ENCODE measurements at regions not wholly inside any gene's neighbourhood (a gene's known extent, or its start where the extent isn't known, plus 50 kb on each side); places are given as distances from the start of the nearest gene placed in this dataset.
"Not testable (repeated sequence)": the region's sequence is repeated elsewhere in the genome, so short reads cannot be mapped to it uniquely, and the experiment has no call there.

- DNase-seq (ENCODE audit: low spot score) = no peak
- Mint-ChIP-seq H3K36me3 (ENCODE audit: low read depth) (no peaks in the 10 kb centered on the region), H3K4me3 (ENCODE audit: low read depth) (no peak overlapping the region), H3K27me3 (ENCODE audit: low read depth) (peaks cover 14% of the 10 kb centered on the region), H3K27ac (no peak overlapping the region), H3K9me3 (no peaks in the 10 kb centered on the region), H3K4me1 (ENCODE audit: low read depth) (peaks cover 10% of the 10 kb centered on the region)
- intact Hi-C loops (cut with micrococcal nuclease) = no loop called here
Measured at GRCh38 chr10:114872519-114873087, 51.0 kb downstream of the FHIP2A start.

- no peak overlapping the region for H3K27ac Mint-ChIP-seq
- no peaks in the 10 kb centered on the region for H3K36me3 Mint-ChIP-seq (ENCODE audit: low read depth)
- no peak overlapping the region for H3K4me3 Mint-ChIP-seq (ENCODE audit: low read depth)
- no peaks in the 10 kb centered on the region for H3K9me3 Mint-ChIP-seq
- peaks cover 20% of the 10 kb centered on the region for H3K27me3 Mint-ChIP-seq (ENCODE audit: low read depth)
- peaks cover 19% of the 10 kb centered on the region for H3K4me1 Mint-ChIP-seq (ENCODE audit: low read depth)
- intact Hi-C loops (cut with micrococcal nuclease) = loop anchor here (5.0 kb wide), 2 partner anchors 57 to 177 kb away; no protein-coding TSS in a partner anchor
- DNase-seq (ENCODE audit: low spot score) = no peak
Measured at GRCh38 chr10:114874827-114875411, 53.3 kb downstream of the FHIP2A start.

GRCh38 chr10:114875590-114876081, 54.1 kb downstream of the FHIP2A start:
- not testable (repeated sequence) for DNase-seq (ENCODE audit: low spot score); H3K27ac Mint-ChIP-seq; H3K36me3 Mint-ChIP-seq (ENCODE audit: low read depth); H3K9me3 Mint-ChIP-seq; H3K4me3 Mint-ChIP-seq (ENCODE audit: low read depth)
- Mint-ChIP-seq H3K4me1 (ENCODE audit: low read depth) (peaks cover 19% of the 10 kb centered on the region), H3K27me3 (ENCODE audit: low read depth) (peaks cover 20% of the 10 kb centered on the region)
- intact Hi-C loops (cut with micrococcal nuclease) = loop anchor here (2.0 to 5.0 kb wide), 3 partner anchors 39 to 177 kb away; no protein-coding TSS in a partner anchor

- no peak for DNase-seq (ENCODE audit: low spot score)
- intact Hi-C loops (cut with micrococcal nuclease) = loop anchor here (2.0 to 5.0 kb wide), 3 partner anchors 39 to 176 kb away; no protein-coding TSS in a partner anchor
- Mint-ChIP-seq H3K27me3 (ENCODE audit: low read depth) (peaks cover 20% of the 10 kb centered on the region), H3K27ac (no peak overlapping the region), H3K4me1 (ENCODE audit: low read depth) (peaks cover 19% of the 10 kb centered on the region), H3K4me3 (ENCODE audit: low read depth) (no peak overlapping the region), H3K9me3 (no peaks in the 10 kb centered on the region), H3K36me3 (ENCODE audit: low read depth) (no peaks in the 10 kb centered on the region)
Measured at GRCh38 chr10:114876169-114876568, 54.6 kb downstream of the FHIP2A start.

- peak; percentile 37 for DNase-seq (ENCODE audit: low spot score)
- Mint-ChIP-seq H3K27me3 (ENCODE audit: low read depth) (peaks cover 20% of the 10 kb centered on the region), H3K4me1 (ENCODE audit: low read depth) (peaks cover 19% of the 10 kb centered on the region), H3K4me3 (ENCODE audit: low read depth) (no peak overlapping the region), H3K27ac (no peak overlapping the region), H3K9me3 (no peaks in the 10 kb centered on the region), H3K36me3 (ENCODE audit: low read depth) (no peaks in the 10 kb centered on the region)
- intact Hi-C loops (cut with micrococcal nuclease) = loop anchor here (1.0 to 5.0 kb wide), 5 partner anchors 38 to 254 kb away; partner anchors contain the start of gene ATRNL1
Measured at GRCh38 chr10:114876602-114877300, 55.2 kb downstream of the FHIP2A start.

GRCh38 chr10:114877301-114877644, 55.7 kb downstream of the FHIP2A start:
- intact Hi-C loops (cut with micrococcal nuclease) = loop anchor here (1.0 to 5.0 kb wide), 5 partner anchors 38 to 253 kb away; partner anchors contain the start of gene ATRNL1
- Mint-ChIP-seq H3K4me3 (ENCODE audit: low read depth) (no peak overlapping the region), H3K9me3 (no peaks in the 10 kb centered on the region), H3K4me1 (ENCODE audit: low read depth) (peaks cover 19% of the 10 kb centered on the region), H3K27me3 (ENCODE audit: low read depth) (peaks cover 20% of the 10 kb centered on the region), H3K36me3 (ENCODE audit: low read depth) (no peaks in the 10 kb centered on the region), H3K27ac (no peak overlapping the region)
- DNase-seq (ENCODE audit: low spot score) = no peak

- peaks cover 18% of the 10 kb centered on the region for H3K27me3 Mint-ChIP-seq (ENCODE audit: low read depth)
- H3K9me3 Mint-ChIP-seq = no peaks in the 10 kb centered on the region
- H3K4me1 Mint-ChIP-seq (ENCODE audit: low read depth) = peaks cover 19% of the 10 kb centered on the region
- intact Hi-C loops (cut with micrococcal nuclease) = loop anchor here (5.0 kb wide), 2 partner anchors 53 to 173 kb away; no protein-coding TSS in a partner anchor
- H3K27ac Mint-ChIP-seq = no peak overlapping the region
- no peak for DNase-seq (ENCODE audit: low spot score)
- no peak overlapping the region for H3K4me3 Mint-ChIP-seq (ENCODE audit: low read depth)
- no peaks in the 10 kb centered on the region for H3K36me3 Mint-ChIP-seq (ENCODE audit: low read depth)
Measured at GRCh38 chr10:114879093-114879492, 57.5 kb downstream of the FHIP2A start.

GRCh38 chr10:114879541-114880158, 58.1 kb downstream of the FHIP2A start:
- Mint-ChIP-seq H3K27ac (no peak overlapping the region), H3K4me1 (ENCODE audit: low read depth) (peaks cover 19% of the 10 kb centered on the region), H3K27me3 (ENCODE audit: low read depth) (peaks cover 20% of the 10 kb centered on the region), H3K9me3 (no peaks in the 10 kb centered on the region), H3K36me3 (ENCODE audit: low read depth) (no peaks in the 10 kb centered on the region), H3K4me3 (ENCODE audit: low read depth) (no peak overlapping the region)
- DNase-seq (ENCODE audit: low spot score) = peak; percentile 39
- intact Hi-C loops (cut with micrococcal nuclease) = loop anchor here (5.0 kb wide), 2 partner anchors 53 to 173 kb away; no protein-coding TSS in a partner anchor

- Mint-ChIP-seq H3K4me3 (ENCODE audit: low read depth) (no peak overlapping the region), H3K27ac (no peak overlapping the region), H3K36me3 (ENCODE audit: low read depth) (no peaks in the 10 kb centered on the region), H3K9me3 (no peaks in the 10 kb centered on the region), H3K27me3 (ENCODE audit: low read depth) (peaks cover 16% of the 10 kb centered on the region), H3K4me1 (ENCODE audit: low read depth) (peaks cover 15% of the 10 kb centered on the region)
- no peak for DNase-seq (ENCODE audit: low spot score)
- intact Hi-C loops (cut with micrococcal nuclease) = no loop called here
Measured at GRCh38 chr10:114881417-114881816, 56.6 kb upstream of the TRUB1 start.

GRCh38 chr10:114881901-114882300, 56.1 kb upstream of the TRUB1 start:
- H3K9me3 Mint-ChIP-seq = no peaks in the 10 kb centered on the region
- peaks cover 14% of the 10 kb centered on the region for H3K27me3 Mint-ChIP-seq (ENCODE audit: low read depth)
- H3K4me1 Mint-ChIP-seq (ENCODE audit: low read depth) = peaks cover 13% of the 10 kb centered on the region
- no peak for DNase-seq (ENCODE audit: low spot score)
- H3K36me3 Mint-ChIP-seq (ENCODE audit: low read depth) = no peaks in the 10 kb centered on the region
- H3K4me3 Mint-ChIP-seq (ENCODE audit: low read depth) = no peak overlapping the region
- H3K27ac Mint-ChIP-seq = no peak overlapping the region
- intact Hi-C loops (cut with micrococcal nuclease) = no loop called here

- no peaks in the 10 kb centered on the region for H3K36me3 Mint-ChIP-seq (ENCODE audit: low read depth)
- no peaks in the 10 kb centered on the region for H3K9me3 Mint-ChIP-seq
- no peak overlapping the region for H3K4me3 Mint-ChIP-seq (ENCODE audit: low read depth)
- peaks cover 11% of the 10 kb centered on the region for H3K27me3 Mint-ChIP-seq (ENCODE audit: low read depth)
- DNase-seq (ENCODE audit: low spot score) = no peak
- no peak overlapping the region for H3K27ac Mint-ChIP-seq
- H3K4me1 Mint-ChIP-seq (ENCODE audit: low read depth) = no peaks in the 10 kb centered on the region
- intact Hi-C loops (cut with micrococcal nuclease) = no loop called here
Measured at GRCh38 chr10:114885443-114885842, 52.6 kb upstream of the TRUB1 start.
